H1 (cell line): ENCODE measurements at regions not wholly inside any gene's neighbourhood (a gene's known extent, or its start where the extent isn't known, plus 50 kb on each side); places are given as distances from the start of the nearest gene placed in this dataset.

ENCODE experiments used
- CTCF ChIP-seq, 3 experiments: IDR thresholded peaks; 1 replicate in 2 of 3; 2 replicates in 1 of 3; pipeline versions ENCODE4 v1.5.1 to v1.6.1; 2011; ENCODE audit warnings: low read length in 3 of 3, mild to moderate bottlenecking in 3 of 3, inconsistent platforms in 2 of 3, low read depth in 1 of 3, moderate library complexity in 1 of 3; ENCODE audit not compliant: insufficient read depth in 1 of 3; ENCODE audit errors: control extremely low read depth in 1 of 3

- TF ChIP-seq CTCF (IDR thresholded peaks at IDR 0.05; ENCODE audit: control extremely low read depth in 1 of 3, insufficient read depth in 1 of 3, low read depth in 1 of 3, low read length in 3 of 3) = no peak
- TF ChIP-seq, all 59 proteins: peak for 0
Measured at GRCh38 chr2:222809582-222809981, 51.3 kb upstream of the ACSL3 start (continued).
